GM18507 (cell line): ENCODE measurements at regions not wholly inside any gene's neighbourhood (a gene's known extent, or its start where the extent isn't known, plus 50 kb on each side); places are given as distances from the start of the nearest gene placed in this dataset.
"Not testable (repeated sequence)": the region's sequence is repeated elsewhere in the genome, so short reads cannot be mapped to it uniquely, and the experiment has no call there.

Experiments
- DNase-seq: peaks from one replicate; pipeline ENCODE4 v3.0.0; 2011; ENCODE audit warnings: low read depth; ENCODE audit not compliant: insufficient read length; ENCODE audit errors: extremely low spot score
- FAIRE-seq: peaks from 2 replicates; lab custom pipeline; 2011; peaks lifted over from hg19 to GRCh38; lab: Jason Lieb, UNC

- no peak for FAIRE-seq
- no peak for DNase-seq
Observed at GRCh38 chr2:144003460-144004075, 516.4 kb downstream of the ZEB2 start.

DNA sequence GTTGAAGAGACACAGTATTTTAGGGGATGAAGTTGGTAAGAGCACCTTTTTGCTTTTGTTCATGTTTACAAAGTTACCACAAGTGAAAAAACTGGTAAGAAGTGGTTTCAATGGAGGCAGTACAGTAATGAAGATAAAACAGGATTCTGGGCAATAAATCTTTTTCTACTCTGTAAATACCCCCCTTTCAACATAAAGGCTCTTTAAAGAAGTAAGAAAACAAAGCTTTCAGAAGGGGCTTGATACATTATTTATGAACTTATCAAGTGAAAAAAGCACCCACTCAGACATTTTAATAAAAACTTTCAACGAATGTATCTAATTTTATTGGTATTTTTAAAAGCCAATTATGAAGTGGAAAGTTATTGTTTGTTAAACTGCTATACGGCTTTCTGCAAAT is 522.9 kb downstream of the ZEB2 start:
- FAIRE-seq, result no peak
- no peak for DNase-seq

DNA sequence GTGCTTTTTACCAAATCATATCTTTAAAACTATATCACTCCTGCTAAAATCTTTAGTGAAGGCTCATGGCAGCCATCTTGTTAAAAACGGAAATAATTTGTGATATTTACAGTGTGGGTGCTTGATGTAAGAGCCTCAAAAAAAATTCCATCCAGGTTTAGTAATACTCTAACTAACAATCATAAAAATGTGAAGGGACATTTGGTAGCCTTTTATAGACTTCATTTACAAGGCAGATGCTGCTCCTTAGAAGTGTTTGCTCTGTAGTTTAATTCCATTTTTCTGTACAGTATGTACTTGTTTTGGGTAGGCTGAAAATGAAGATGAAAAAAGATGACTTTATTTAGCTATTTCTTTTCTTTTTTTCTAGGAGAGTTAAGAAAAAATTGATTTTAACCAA is 525.0 kb downstream of the ZEB2 start:
- no peak for FAIRE-seq

GRCh38 chr2:143991596-143991995 is 528.3 kb downstream of the ZEB2 start:
- FAIRE-seq, result not testable (repeated sequence)

More for the DNA sequence above, 525.0 kb downstream of the ZEB2 start:
- DNase-seq, result no peak

GRCh38 chr2:143988082-143988481 is 531.8 kb downstream of the ZEB2 start:
- no peak for FAIRE-seq

More at GRCh38 chr2:143991596-143991995, 528.3 kb downstream of the ZEB2 start:
- not testable (repeated sequence) for DNase-seq

DNA sequence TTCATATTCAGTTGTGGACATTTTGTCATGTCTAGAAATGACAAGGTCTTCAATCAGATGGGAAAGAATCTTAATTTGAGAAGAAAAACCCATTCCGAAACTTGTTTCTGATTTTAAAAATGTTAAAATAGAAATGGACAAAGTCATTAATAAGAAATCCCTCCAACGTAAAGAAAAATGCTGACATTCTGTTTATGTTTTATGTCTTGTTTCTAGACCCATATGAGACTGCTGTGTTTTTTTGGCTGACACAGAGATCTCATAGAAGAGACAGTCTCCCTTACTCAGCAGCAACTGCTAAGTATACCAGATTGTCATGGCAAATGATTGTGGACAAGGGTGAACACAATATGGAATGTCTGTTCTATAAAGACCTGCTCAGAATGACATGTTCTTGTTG is 538.5 kb downstream of the ZEB2 start:
- DNase-seq (no peak), FAIRE-seq (no peak)

More at GRCh38 chr2:143988082-143988481, 531.8 kb downstream of the ZEB2 start:
- no peak for DNase-seq

DNA sequence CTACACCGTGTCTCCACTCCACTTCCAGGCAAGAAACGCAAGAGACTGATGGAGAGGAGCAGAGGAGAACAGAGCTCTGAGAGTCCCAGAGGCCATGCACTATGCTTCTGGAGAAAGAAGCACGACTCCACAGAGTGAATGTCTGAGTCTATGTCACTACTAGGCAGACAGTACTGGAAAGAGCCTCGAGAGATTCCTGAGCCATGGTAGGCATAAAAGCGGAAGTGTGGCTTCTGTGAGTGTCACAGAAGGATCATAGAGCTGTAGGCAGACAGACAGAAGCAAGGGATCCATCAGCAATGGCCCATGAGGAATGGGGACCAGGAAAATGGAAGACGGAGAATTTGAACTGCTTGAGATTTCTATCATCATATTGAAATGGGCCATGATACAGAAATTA is 542.6 kb downstream of the ZEB2 start:
- no peak for FAIRE-seq
- no peak for DNase-seq

DNA sequence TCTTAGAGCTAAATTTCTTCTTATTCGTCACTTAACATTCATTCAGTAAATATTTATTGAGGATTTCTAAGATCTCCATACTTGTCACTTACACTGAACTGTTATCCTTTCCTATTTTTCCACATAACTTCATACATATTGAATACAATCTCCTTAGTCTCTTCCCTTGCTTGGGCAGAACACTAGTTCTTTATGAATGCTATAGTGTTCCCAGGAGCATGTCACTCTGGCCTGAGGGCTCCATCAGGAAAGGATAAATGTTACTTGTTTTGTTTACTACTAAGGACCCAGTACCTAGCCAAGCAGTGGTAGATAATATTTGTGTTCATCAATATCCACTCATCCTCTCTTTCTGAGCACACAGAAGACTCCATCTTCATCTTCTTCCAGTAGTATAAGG is 544.7 kb downstream of the ZEB2 start:
- DNase-seq (no peak), FAIRE-seq (no peak)

- DNase-seq, result no peak
- FAIRE-seq, result no peak
Observed at GRCh38 chr2:143974262-143974661, 545.7 kb downstream of the ZEB2 start.

DNA sequence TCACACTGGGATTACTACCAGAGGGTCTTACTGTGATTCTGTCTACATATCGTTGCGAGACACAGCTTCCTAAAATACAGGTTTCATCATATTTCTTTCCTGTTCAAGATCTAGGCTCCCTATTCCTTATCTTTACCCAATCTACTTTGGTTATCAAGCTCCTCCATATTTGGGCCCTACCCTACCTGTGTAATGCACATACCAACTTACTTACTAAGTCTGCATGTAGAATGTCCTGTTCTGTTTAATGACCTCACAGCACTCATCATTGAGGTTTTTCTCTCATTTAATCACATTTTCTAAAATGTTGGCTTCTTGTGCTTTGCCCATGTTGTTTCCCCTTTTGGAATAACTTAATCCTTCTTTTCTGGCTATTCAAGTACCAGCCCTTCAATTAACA is 551.1 kb downstream of the ZEB2 start:
- DNase-seq (no peak), FAIRE-seq (no peak)

- no peak for FAIRE-seq
- no peak for DNase-seq
Observed at GRCh38 chr2:143968360-143968759, 551.6 kb downstream of the ZEB2 start.

DNA sequence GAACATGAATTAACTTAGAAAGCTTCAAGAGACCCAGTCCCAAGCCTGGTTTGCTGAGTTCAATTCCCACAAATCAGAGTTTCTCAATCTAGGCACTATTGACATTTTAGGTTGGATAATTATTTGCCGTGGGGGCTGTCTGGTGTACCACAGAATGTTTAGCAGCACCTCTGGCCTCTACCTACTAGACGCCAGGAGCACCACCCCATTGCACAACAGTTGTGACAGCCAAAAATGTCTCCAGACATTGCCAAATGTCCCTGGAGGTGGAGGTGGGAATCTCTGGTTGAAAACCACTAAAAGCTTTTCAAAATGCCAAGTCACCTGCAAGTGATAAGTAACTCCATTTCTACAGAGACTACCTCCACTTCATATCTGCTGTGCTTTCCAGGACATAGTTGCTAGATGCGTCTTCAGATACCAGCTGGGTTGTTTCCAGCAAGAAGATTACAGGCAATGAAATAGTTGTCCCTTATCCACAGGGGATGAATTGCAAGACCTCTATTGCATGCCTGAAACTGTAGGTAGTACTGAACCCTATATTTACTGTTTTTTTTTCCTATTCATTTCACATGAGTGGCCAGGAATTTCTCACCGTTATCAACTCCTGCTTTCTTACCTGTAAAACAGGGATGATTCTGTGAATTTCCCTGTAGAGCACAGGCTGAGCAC is 554.3 kb downstream of the ZEB2 start:
- FAIRE-seq, result no peak
- DNase-seq, result no peak

GRCh38 chr2:143964891-143965290 is 555.0 kb downstream of the ZEB2 start:
- DNase-seq, result no peak

GRCh38 chr2:143960177-143960576 is 559.7 kb downstream of the ZEB2 start:
- no peak for DNase-seq
- no peak for FAIRE-seq

More at GRCh38 chr2:143964891-143965290, 555.0 kb downstream of the ZEB2 start:
- no peak for FAIRE-seq

DNA sequence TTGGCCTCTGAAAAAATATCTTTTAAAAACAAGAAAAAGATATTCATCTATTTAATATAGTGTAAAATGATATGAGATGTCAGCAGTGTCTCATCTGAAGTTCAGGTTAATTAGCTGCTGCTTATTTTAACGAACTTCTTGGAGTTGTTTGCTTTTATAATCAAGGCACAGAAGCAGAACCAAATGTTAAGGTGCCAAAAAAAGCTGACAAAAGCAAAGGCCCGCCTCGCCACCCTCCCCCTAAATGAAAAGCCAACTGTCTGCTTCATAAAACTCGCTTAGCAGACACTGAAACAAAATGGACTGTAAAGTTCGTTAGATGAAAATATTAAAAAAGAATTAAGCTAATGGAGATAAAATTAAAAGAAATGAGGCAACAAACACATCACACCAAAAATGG is 562.6 kb downstream of the ZEB2 start:
- FAIRE-seq (no peak), DNase-seq (no peak)

DNA sequence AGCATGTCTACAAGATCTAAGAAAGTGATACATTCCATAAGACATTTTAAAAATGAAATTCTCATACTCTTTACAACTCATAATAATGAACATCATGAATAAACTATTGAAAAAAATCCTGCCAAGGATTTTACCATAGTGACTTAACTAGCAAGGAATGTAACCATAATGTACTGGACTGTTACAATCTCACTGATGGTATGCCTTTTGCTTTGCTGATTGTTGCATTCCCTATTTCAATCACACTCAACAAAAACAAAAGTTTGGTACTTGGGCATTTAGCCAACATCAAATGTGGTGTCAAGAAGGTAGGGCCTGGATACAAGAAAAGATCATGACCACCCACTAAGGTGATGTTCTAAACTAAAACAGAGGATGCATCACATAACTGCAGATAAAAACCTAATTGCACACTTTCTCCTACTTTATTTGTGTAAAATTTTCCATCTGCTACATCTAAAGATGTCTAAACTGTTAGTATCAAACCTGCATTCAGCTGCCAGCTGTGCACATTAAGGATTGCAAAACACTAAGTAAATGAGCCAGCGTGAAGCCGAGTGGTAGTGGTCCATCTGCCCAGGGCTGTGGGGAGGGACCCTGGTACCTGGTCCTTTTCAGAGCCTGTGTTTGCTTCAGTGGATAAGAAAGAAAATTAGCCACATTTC is 564.4 kb downstream of the ZEB2 start:
- FAIRE-seq (no peak), DNase-seq (no peak)

DNA sequence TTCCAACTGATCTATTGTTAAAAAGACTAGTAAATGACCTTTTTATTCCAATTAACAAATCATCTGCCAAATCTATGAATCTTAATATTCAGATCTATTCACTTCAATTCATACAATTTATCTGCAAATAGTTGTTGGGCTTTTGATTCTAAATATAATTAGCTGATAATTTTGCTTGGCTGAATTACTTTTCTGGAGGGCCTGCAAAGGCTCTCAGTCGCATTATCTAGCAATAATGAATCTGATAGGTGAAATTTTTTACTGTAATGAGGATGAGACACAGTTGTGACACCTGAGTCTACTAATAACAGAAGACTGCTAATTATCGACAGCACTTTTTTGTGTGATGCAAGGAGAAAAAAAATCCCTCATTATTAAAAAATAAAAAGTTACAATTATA is 565.1 kb downstream of the ZEB2 start:
- FAIRE-seq (no peak), DNase-seq (no peak)

DNA sequence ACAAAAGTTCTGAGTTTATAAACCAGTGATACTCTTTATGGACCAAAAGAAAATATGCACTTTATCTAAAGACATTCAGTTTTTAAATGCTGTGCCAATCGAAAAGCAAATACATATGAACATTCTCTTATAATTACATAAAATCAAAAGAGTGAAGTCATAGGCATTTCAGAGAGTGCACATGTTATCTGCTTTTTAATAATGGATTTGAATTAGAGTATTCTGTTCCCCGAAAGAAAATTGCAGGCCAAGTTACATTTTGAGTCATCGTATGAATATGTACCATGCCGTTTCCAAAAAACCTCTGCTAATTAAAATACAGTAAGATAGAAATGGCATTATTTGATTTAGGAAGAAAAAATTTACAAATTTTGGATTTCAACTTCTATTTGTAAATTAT is 565.7 kb downstream of the ZEB2 start:
- DNase-seq (no peak), FAIRE-seq (no peak)

- DNase-seq, result no peak
- peak; percentile 46 for FAIRE-seq
Observed at GRCh38 chr2:143953451-143954030, 566.4 kb downstream of the ZEB2 start.

- DNase-seq (no peak), FAIRE-seq (no peak)
Observed at GRCh38 chr2:143952536-143952935, 567.4 kb downstream of the ZEB2 start.
